HCT116 (cell line): ENCODE measurements at regions not wholly inside any gene's neighbourhood (a gene's known extent, or its start where the extent isn't known, plus 50 kb on each side); places are given as distances from the start of the nearest gene placed in this dataset.
A peak's percentile ranks its signal among the peaks of the same experiment; 100 is the strongest.
"Not testable (repeated sequence)": the region's sequence is repeated elsewhere in the genome, so short reads cannot be mapped to it uniquely, and the experiment has no call there.

Source experiments
- ATAC-seq: fragments of 200-7000 bp; cut with Tn5 transposase; 2 replicates; pipeline ENCODE4 v1.9.1; 2020; ENCODE audit warnings: mild to moderate bottlenecking, moderate library complexity
- BruUV-seq: library from RNA; stranded (reverse); fragments of 400-500 nt; replicated peaks from 2 replicates; lab custom pipeline; 2021; lab: Mats Ljungman, UMichigan
- CTCF ChIA-PET: fragments of 300-600 bp; sonication (Branson Sonifier 250); formaldehyde crosslinking; loops from one replicate; lab custom pipeline; 2021; ENCODE audit warnings: antibody characterized with exemption; lab: Charles Lee
- POLR2A ChIA-PET: fragments of 300-600, 350-600 bp; sonication (Branson Sonifier 250); formaldehyde crosslinking; loops from one replicate; lab custom pipeline; 2021; ENCODE audit warnings: antibody characterized with exemption; lab: Charles Lee
- RAD21 ChIA-PET, 2 experiments: fragments of 300-600 bp; sonication (Branson Sonifier 250); formaldehyde crosslinking; loops; one replicate each; lab custom pipeline; 2023; ENCODE audit warnings: low total read pairs in 2 of 2; ENCODE audit not compliant: uncharacterized antibody in 2 of 2, unreplicated experiment in 2 of 2, low non-redundant PET in 1 of 2; lab: Charles Lee
- DNase-seq: peaks from one replicate; pipeline ENCODE4 v3.0.0-alpha.2; 2010; ENCODE audit warnings: low read depth, low spot score
- H2AFZ ChIP-seq: fragments of 200-600 bp; shearing (Covaris generic), sonication (generic); 2 replicates; pipeline ENCODE4 v1.6.1; 2017; ENCODE audit warnings: low read depth, mixed run types, mixed read lengths, antibody characterized with exemption, low read length; ENCODE audit not compliant: poor library complexity, severe bottlenecking
- H3K27ac ChIP-seq: 2 replicates; pipeline ENCODE4 v1.5.1; 2012; ENCODE audit warnings: low read depth, low read length
- H3K27me3 ChIP-seq: fragments of 200-600 bp; sonication (generic); 2 replicates; pipeline ENCODE4 v1.6.1; 2016; ENCODE audit warnings: mixed run types, low read length, mixed read lengths; ENCODE audit not compliant: insufficient read depth
- H3K36me3 ChIP-seq, 2 experiments: fragments of 200-500 bp in 1 of 2; fragments of 200-600 bp in 1 of 2; sonication (Bioruptor generic) in 1 of 2; sonication (generic) in 1 of 2; 2 replicates each; pipeline versions ENCODE4 v1.5.1 to v1.6.1; 2014 to 2016; ENCODE audit warnings: low read length in 2 of 2, inconsistent platforms in 1 of 2, mixed read lengths in 1 of 2, mixed run types in 1 of 2; ENCODE audit not compliant: insufficient read depth in 2 of 2, control insufficient read depth in 1 of 2
- H3K4me1 ChIP-seq, 2 experiments: fragments of 200-600 bp in 1 of 2; sonication (generic) in 1 of 2; 2 replicates each; pipeline versions ENCODE4 v1.5.1 to v1.6.1; 2012 to 2017; ENCODE audit warnings: low read length in 2 of 2, inconsistent platforms in 1 of 2, mild to moderate bottlenecking in 1 of 2, mixed read lengths in 1 of 2, mixed run types in 1 of 2, moderate library complexity in 1 of 2; ENCODE audit not compliant: insufficient read depth in 2 of 2, control insufficient read depth in 1 of 2
- H3K4me2 ChIP-seq: fragments of 200-600 bp; sonication (generic); 2 replicates; pipeline ENCODE4 v1.6.1; 2017; ENCODE audit warnings: mixed run types, low read length, mixed read lengths
- H3K4me3 ChIP-seq, 2 experiments: fragments of 200-600 bp in 1 of 2; sonication (generic) in 1 of 2; replicated peaks in 1 of 2; 2 replicates each; pipeline ENCODE4 v1.5.1; 2011 to 2016; ENCODE audit warnings: low read length in 2 of 2, control low read depth in 1 of 2, low read depth in 1 of 2, mild to moderate bottlenecking in 1 of 2, mixed read lengths in 1 of 2, mixed run types in 1 of 2
- H3K79me2 ChIP-seq: fragments of 200-600 bp; sonication (generic); 2 replicates; pipeline ENCODE4 v1.6.1; 2017; ENCODE audit warnings: mild to moderate bottlenecking, mixed run types, low read length, moderate library complexity, mixed read lengths; ENCODE audit not compliant: insufficient read depth
- H3K9ac ChIP-seq: fragments of 200-600 bp; sonication (generic); 2 replicates; pipeline ENCODE4 v1.6.1; 2016; ENCODE audit warnings: low read length, mixed read lengths
- H3K9me2 ChIP-seq: fragments of 200-600 bp; sonication (generic), shearing (Covaris generic); 2 replicates; pipeline ENCODE4 v1.6.1; 2017; ENCODE audit warnings: mixed run types, mild to moderate bottlenecking, moderate library complexity; ENCODE audit not compliant: insufficient read depth
- H3K9me3 ChIP-seq, 2 experiments: fragments of 200-500 bp in 1 of 2; fragments of 200-600 bp in 1 of 2; sonication (Bioruptor generic) in 1 of 2; sonication (generic) in 1 of 2; 2 replicates each; pipeline ENCODE4 v1.6.1; 2014 to 2017; ENCODE audit warnings: low read length in 2 of 2, mixed read lengths in 2 of 2, inconsistent platforms in 1 of 2, low read depth in 1 of 2, mild to moderate bottlenecking in 1 of 2, mixed run types in 1 of 2, moderate library complexity in 1 of 2; ENCODE audit not compliant: control insufficient read depth in 1 of 2, insufficient read depth in 1 of 2
- H4K20me1 ChIP-seq: fragments of 200-600 bp; sonication (generic), shearing (Covaris generic); 2 replicates; pipeline ENCODE4 v1.6.1; 2017; ENCODE audit warnings: mixed run types, mild to moderate bottlenecking, moderate library complexity; ENCODE audit not compliant: insufficient read depth
- CTCF ChIP-seq, 3 experiments: fragments of 200-600 bp in 1 of 3; sonication (generic) in 1 of 3; IDR thresholded peaks in 2 of 3; conservative IDR thresholded peaks in 1 of 3; 2 replicates each; pipeline ENCODE4 v1.5.1; 2012 to 2017; ENCODE audit warnings: low read depth in 2 of 3, low read length in 2 of 3, antibody characterized with exemption in 1 of 3, borderline replicate concordance in 1 of 3, control low read depth in 1 of 3, mild to moderate bottlenecking in 1 of 3, mixed read lengths in 1 of 3, mixed run types in 1 of 3, moderate library complexity in 1 of 3; ENCODE audit not compliant: insufficient read depth in 1 of 3
- MAX ChIP-seq: IDR thresholded peaks from 2 replicates; pipeline ENCODE4 v1.6.1; 2012
- RAD21 ChIP-seq: IDR thresholded peaks from 2 replicates; pipeline ENCODE4 v1.6.1; 2012; ENCODE audit warnings: low read depth, mild to moderate bottlenecking
- intact Hi-C: fragments of 100-400 bp; cut with micrococcal nuclease; formaldehyde crosslinking; loops from 2 replicates; pipeline ENCODE4 v1.10.0; 2022

- POLR2A ChIA-PET, H4K20me1 ChIP-seq, H3K27me3 ChIP-seq, H3K9me3 ChIP-seq, H3K36me3 ChIP-seq, H3K9me2 ChIP-seq, DNase-seq, ATAC-seq, H3K4me3 ChIP-seq, H3K4me2 ChIP-seq, H3K79me2 ChIP-seq, H3K27ac ChIP-seq, H3K4me1 ChIP-seq, H2AFZ ChIP-seq, H3K9ac ChIP-seq, BruUV-seq: not testable (repeated sequence)
- RAD21 ChIA-PET = interaction anchor here (0.6 to 1.5 kb wide), 4 partner anchors 160 to 284 kb away, joined by 3 to 11 read pairs (median 7); no protein-coding TSS in a partner anchor
- CTCF ChIA-PET = interaction anchor here (1.0 to 2.7 kb wide), 11 partner anchors 9 to 643 kb away, joined by 3 to 65 read pairs (median 8); no protein-coding TSS in a partner anchor
- intact Hi-C loops = loop anchor here (1.0 to 5.0 kb wide), 3 partner anchors 165 to 642 kb away; no protein-coding TSS in a partner anchor
Observed at GRCh38 chr14:37874065-37874428, 278.6 kb downstream of the TTC6 start.

- Histone ChIP-seq H3K27ac (no peak overlapping the region), H3K9me3 (no peaks in the 10 kb centered on the region), H2AFZ (peak overlapping the region; percentile 94), H3K9me2 (no peaks in the 10 kb centered on the region), H3K9ac (no peak overlapping the region), H3K4me3 (no peak overlapping the region), H3K27me3 (no peaks in the 10 kb centered on the region), H3K79me2 (no peaks in the 10 kb centered on the region), H4K20me1 (no peaks in the 10 kb centered on the region), H3K4me2 (peak overlapping the region; percentile 26; the same call in 1 of the 2 replicates), H3K4me1 (peaks cover 0 to 4% of the 10 kb centered on the region in 2 experiments; a peak in 3 of 4 replicates), H3K36me3 (no peaks in the 10 kb centered on the region)
- BruUV-seq = no TSS peak
- POLR2A ChIA-PET = no interaction called here
- TF ChIP-seq CTCF (IDR thresholded peaks at IDR 0.05 in 2 of 3, conservative IDR thresholded peaks at IDR 0.05 in 1 of 3; ENCODE audit: borderline replicate concordance in 1 of 3, insufficient read depth in 1 of 3, low read depth in 2 of 3, low read length in 2 of 3) (peak; percentile 52 to 94 (median 87); a peak in 5 of 6 replicates), RAD21 (peak; percentile 82), MAX (no peak)
- DNase-seq (peak; percentile 57), ATAC-seq (peak; percentile 96)
- RAD21 ChIA-PET = interaction anchor here (0.5 to 1.5 kb wide), 5 partner anchors 130 to 285 kb away, joined by 3 to 11 read pairs (median 4); no protein-coding TSS in a partner anchor
- CTCF ChIA-PET = interaction anchor here (0.6 to 2.7 kb wide), 15 partner anchors 9 to 644 kb away, joined by 3 to 65 read pairs (median 5); no protein-coding TSS in a partner anchor
- intact Hi-C loops = loop anchor here (1.0 to 5.0 kb wide), 3 partner anchors 165 to 642 kb away; no protein-coding TSS in a partner anchor
Observed at GRCh38 chr14:37874429-37875109, 279.1 kb downstream of the TTC6 start.
